DMS 273 treated with DMSO at 0.1 percent for 48 hours (cell line): ENCODE measurements at regions not wholly inside any gene's neighbourhood (a gene's known extent, or its start where the extent isn't known, plus 50 kb on each side); places are given as distances from the start of the nearest gene placed in this dataset.

Experiments
- DNase-seq: peaks from one replicate; lab custom pipeline; 2025; lab: John Stamatoyannopoulos, UW

- no peak for DNase-seq
Observed at GRCh38 chr6:126747728-126748540, 370.5 kb upstream of the RSPO3 start.

GRCh38 chr6:126753606-126754005 lies 364.9 kb upstream of the RSPO3 start:
- DNase-seq: no peak

GRCh38 chr6:126761854-126762253 lies 356.6 kb upstream of the RSPO3 start:
- no peak for DNase-seq

- no peak for DNase-seq
Observed at GRCh38 chr6:126764104-126764503, 354.4 kb upstream of the RSPO3 start.

GRCh38 chr6:126764671-126765070 lies 353.8 kb upstream of the RSPO3 start:
- DNase-seq: no peak

GRCh38 chr6:126766820-126767219 lies 351.7 kb upstream of the RSPO3 start:
- DNase-seq: no peak

- DNase-seq: no peak
Observed at GRCh38 chr6:126767711-126768110, 350.8 kb upstream of the RSPO3 start.

GRCh38 chr6:126770176-126770575 lies 348.3 kb upstream of the RSPO3 start:
- DNase-seq: no peak

- no peak for DNase-seq
Observed at GRCh38 chr6:126773112-126773805, 345.2 kb upstream of the RSPO3 start.

- DNase-seq: no peak
Observed at GRCh38 chr6:126779331-126779730, 339.1 kb upstream of the RSPO3 start.

- no peak for DNase-seq
Observed at GRCh38 chr6:126781582-126781981, 336.9 kb upstream of the RSPO3 start.

- DNase-seq: no peak
Observed at GRCh38 chr6:126784161-126784790, 334.2 kb upstream of the RSPO3 start.

- DNase-seq: no peak
Observed at GRCh38 chr6:126786262-126786661, 332.2 kb upstream of the RSPO3 start.

- DNase-seq: no peak
Observed at GRCh38 chr6:126787635-126788034, 330.8 kb upstream of the RSPO3 start.

GRCh38 chr6:126788861-126789365 lies 329.6 kb upstream of the RSPO3 start:
- DNase-seq: no peak

- no peak for DNase-seq
Observed at GRCh38 chr6:126792340-126793085, 326.0 kb upstream of the RSPO3 start.

GRCh38 chr6:126795161-126795560 lies 323.3 kb upstream of the RSPO3 start:
- DNase-seq: no peak

GRCh38 chr6:126797981-126798380 lies 320.5 kb upstream of the RSPO3 start:
- no peak for DNase-seq

- DNase-seq: no peak
Observed at GRCh38 chr6:126803769-126804168, 314.7 kb upstream of the RSPO3 start.

- DNase-seq: peak; percentile 2
Observed at GRCh38 chr6:126804332-126805064, 314.0 kb upstream of the RSPO3 start.

- no peak for DNase-seq
Observed at GRCh38 chr6:126805861-126806260, 312.6 kb upstream of the RSPO3 start.
